ENCODE measurements at regions not wholly inside any gene's neighbourhood (a gene's known extent, or its start where the extent isn't known, plus 50 kb on each side); places are given as distances from the start of the nearest gene placed in this dataset.
A peak's percentile ranks its signal among the peaks of the same experiment; 100 is the strongest.
"Not testable (repeated sequence)": the region's sequence is repeated elsewhere in the genome, so short reads cannot be mapped to it uniquely, and the experiment has no call there.

- no peak for DNase-seq
These were observed 235.7 kb downstream of the RPIA start for GRCh38 chr2:88927128-88927527.

DNA sequence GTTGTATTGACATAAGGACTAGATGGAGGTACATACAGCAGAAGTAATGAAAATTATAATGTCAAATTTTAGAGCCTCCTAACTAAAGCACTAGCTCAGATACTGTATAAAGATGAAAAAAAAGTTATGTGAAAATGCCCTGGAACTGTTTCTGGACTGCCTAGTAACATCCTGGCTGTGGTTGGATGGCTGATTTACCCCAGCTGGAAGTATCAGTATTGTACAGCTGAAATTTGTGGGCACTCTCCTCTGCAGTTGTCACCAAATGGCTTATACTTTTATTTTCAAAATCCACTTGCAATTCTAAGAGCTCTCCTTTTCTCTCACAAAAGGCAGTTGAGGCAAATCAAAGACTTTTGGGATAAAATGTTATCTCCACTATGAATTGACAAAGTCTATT, 239.2 kb downstream of the RPIA start:
- no peak for DNase-seq

- DNase-seq, result no peak
These were observed 241.2 kb downstream of the RPIA start for GRCh38 chr2:88932686-88933085.

DNA sequence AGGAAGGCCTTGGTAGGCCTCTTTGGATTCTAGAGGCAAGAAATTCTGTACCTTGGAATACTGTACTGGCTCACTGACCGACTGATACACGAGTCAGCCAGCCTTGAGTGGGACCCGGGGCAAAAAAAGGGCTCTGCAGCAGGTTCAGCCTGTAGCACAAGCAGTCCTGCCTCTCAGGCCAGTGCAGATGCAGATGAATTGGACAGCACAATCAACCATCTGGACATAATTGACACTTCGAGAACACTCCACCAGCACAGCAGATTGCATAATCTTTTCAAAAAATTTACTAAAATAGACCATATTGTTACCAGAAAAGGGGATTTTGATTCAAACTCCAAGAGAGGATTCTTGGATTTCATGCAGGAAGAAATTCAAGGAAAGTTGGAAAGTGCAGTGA, 241.6 kb downstream of the RPIA start:
- DNase-seq, result no peak

DNA sequence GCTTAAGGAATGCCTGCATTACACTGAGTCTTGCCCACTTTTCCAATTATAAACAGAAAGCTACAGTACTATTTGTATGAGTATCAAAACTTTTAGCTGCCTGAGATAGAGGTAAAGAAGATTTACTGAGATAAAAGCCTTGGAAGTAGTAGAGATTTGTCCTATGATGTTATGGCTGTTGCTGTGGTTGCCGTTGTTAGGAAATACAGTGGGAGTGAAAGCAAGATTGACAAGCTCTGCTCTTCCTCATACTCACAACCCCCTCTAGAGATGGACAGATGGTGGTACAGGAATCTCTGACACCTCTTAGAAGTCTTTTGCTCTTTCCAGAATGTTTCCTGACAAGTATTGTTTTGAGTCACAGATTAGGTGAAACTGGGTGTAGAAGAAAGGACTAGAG, 242.5 kb downstream of the RPIA start:
- DNase-seq, result peak; percentile 19

DNA sequence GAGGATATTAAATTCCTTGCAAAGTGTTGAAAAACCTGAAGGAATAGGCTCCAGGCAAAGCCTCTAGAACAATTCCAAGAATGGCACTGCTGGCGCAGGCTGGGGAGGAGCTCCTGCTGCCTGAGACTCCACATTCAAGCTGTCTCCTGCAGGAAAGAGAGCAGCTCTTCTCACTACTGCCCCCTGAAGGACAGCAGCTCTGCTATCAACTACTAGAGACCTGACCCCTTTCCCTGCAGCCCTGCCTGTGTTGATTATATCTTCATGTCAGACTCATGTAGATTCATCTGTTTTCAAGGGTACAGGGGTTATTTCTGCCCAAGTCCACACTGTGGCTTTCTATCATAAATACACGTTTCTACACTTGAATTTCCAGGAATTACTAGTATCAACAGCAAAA, 249.7 kb downstream of the RPIA start:
- peak; percentile 56 for DNase-seq

DNA sequence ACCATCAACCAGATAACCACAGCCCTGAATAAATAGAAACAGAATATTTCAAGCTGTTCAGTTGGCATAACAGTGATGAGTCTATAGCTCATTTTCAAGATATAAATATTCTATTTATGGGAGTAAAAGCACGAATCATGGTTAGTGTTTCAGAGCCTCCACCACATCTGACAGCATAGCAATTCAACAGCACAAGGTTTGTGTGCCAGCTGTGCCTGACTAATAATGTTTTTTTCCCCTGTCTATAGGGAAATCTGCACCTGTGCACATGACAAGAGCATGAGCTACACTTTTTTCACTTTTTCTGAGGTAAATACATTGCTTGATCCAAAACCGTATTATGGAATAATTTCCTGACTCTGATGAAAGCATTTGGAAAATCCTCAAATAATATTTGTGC, 251.3 kb downstream of the RPIA start:
- no peak for DNase-seq

- no peak for DNase-seq
These were observed 257.9 kb downstream of the RPIA start for GRCh38 chr2:88949336-88949735.

DNA sequence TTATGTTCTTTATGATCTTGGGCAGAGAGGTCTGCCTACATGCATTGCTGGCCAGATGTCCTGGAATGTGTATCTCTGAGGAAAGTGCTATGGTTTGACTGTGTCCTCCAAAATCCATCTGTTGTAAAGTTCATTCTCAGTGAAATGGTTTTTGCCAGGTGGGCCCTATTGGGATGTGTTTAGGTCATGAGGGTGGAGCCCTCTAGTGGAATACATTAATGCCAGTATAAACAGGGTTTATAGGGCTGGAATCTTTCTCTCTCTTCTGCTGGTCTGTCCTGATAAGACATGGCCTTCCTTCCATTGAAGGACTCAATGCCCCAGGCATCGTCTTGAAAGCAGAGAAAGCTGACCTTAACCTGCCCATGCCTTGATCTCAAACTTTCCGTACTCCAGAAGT, 258.5 kb downstream of the RPIA start:
- DNase-seq, result peak; percentile 51

GRCh38 chr2:88955607-88956006, 264.1 kb downstream of the RPIA start:
- DNase-seq, result no peak

GRCh38 chr2:88959480-88960204, 268.2 kb downstream of the RPIA start:
- peak; percentile 33 for DNase-seq

DNA sequence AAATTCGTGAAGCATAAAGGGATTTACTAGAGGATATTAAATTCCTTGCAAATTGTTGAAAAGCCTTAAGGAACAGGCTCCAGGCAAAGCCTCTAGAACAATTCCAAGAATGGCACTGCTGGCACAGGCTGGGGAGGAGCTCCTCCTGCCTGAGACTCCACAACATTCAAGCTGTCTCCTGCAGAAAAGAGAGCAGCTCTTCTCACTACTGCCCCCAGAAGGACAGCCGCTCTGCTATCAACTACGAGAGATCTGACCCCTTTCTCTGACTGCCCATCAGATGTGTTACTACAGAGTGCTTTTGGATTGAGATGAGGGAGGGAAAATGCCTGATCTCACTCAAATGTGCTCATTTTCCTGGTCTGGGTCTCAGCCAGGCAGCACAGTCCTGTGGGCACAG, 269.9 kb downstream of the RPIA start:
- DNase-seq, result peak; percentile 5

DNA sequence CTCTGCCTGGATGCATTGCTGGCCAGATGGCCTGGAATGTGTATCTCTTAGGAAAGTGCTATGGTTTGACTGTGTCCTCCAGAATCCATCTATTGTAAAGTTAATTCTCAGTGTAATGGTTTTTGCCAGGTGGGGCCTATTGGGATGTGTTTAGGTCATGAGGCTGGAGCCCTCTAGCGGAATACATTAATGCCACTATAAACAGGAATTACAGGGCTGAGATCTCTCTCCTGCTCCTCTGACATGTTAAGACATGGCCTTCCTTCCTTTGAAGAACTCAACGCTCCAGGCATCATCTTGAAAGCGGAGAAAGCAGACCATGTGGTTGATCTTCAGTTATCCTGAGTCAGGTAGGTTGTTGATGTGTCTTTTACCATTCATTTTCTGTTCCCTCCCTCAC, 276.4 kb downstream of the RPIA start:
- no peak for DNase-seq

DNA sequence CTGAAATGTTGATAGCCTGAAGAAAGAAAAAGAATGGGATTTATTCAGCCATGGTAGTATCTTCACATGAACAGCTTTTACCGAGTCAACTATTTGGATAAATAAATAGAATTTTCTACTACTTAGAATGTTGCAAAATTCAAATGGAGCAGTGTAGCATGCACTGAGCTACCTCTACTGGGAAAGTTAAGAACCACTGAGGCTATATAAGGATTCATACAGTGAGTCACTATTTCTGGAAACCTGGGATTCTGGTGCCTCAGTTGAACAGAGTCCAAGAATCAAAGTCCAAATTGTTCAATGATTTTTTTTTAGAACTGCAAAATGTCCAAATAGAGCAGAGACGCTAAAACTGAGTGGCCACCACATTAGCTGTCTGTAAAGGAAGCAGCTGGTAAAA, 286.5 kb downstream of the RPIA start:
- not testable (repeated sequence) for DNase-seq

- DNase-seq, result not testable (repeated sequence)
These were observed 287.0 kb downstream of the RPIA start for GRCh38 chr2:88978446-88978845.

DNA sequence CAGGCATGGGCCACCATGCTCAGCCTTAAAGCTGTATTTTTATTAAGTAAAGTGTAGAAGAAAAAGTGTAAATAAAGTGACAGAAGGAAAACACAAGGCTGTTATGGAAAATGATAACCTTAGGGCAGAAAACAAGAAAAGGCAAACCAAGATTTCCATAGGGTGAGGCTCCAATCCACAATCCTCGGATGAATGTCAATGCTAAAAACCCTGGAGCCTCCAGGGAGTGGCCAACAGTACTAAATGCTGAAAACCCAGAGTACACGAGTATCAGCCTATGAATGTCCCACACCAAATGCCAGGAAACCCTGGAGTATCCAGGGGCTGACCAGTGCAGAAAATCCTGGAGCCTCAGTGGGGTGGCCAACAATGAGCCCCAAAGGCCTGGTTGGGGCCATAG, 292.6 kb downstream of the RPIA start:
- not testable (repeated sequence) for DNase-seq

DNA sequence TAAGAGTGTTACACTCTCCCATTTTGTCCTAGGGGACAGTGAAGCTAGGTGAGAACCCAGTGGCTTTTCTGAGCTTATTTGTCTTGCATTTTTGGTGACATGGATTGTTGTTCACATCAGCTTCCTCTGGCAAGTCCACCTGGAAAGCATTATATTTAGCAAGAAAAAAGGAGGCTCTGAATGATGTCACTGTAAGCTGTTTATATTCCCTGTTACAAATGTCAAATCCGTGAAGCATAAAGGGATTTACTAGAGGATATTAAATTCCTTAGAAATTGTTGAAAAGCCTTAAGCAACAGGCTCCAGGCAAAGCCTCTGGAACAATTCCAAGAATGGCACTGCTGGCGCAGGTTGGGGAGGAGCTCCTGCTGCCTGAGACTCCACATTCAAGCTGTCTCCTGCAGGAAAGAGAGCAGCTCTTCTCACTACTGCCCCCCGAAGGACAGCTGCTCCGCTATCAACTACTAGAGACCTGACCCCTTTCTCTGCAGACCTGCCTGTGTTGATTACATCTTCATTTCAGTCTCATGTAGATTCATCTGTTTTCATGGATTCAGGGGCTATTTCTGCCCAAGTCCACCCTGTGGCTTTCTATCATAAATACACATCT, 295.4 kb downstream of the RPIA start:
- DNase-seq, result not testable (repeated sequence)

DNA sequence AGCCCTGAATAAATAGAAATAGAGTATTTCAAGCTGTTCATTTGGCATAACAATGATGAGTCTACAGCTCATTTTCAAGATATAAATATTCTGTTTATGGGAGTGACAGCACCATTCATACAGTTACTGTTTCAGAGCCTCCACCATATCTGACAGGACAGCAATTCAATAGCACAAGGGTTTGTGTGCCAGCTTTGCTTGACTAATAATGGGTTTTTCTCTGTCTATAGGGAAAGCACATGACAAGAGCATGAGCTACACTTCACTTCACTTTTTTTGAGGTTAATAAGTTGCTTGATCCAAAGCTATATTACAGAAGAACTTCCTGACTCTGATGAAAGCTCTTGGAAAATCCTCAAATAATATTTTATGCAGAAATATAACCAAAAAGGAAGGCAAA, 297.1 kb downstream of the RPIA start:
- DNase-seq, result not testable (repeated sequence)

DNA sequence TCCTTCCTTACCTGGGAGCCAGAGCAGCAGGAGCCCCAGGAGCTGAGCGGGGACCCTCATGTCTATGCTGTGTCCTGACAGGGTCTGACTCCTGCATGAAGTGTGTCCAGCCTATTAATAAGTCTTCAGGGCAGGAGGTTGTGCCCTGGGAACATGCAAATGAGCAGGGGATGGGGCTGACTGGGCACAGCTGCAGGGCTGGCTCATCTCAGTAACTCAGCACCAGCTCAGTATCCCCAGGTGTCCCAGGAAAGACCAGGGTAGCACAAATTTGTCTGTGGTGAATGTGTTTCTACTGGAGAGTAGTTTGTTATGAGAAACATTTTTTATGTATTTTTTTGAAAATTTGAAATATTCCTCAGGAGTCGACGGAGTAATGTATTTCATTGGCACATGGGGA, 301.3 kb downstream of the RPIA start:
- DNase-seq, result not testable (repeated sequence)

- not testable (repeated sequence) for DNase-seq
These were observed 303.4 kb downstream of the RPIA start for GRCh38 chr2:88994856-88995255.

GRCh38 chr2:88996588-88996987, 305.1 kb downstream of the RPIA start:
- DNase-seq, result not testable (repeated sequence)

DNA sequence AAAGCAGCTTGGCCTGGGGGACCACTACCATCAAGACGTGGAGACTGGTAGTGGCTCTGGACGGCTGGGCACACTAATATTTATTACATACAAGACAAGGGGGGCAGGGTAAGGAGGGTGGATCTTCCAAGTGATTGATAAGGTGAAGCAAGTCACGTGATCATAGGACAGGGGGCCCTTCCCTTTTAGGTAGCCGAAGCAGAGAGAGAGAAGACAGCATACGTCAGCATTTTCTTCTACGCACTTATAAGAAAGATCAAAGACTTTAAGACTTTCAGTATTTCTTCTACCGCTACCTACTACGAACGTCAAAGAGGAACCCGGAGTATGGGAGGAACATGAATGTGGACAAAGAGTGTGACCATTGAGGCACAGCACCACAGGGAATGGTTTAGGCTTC, 307.9 kb downstream of the RPIA start:
- DNase-seq, result no peak

- no peak for DNase-seq
These were observed 308.8 kb downstream of the RPIA start for GRCh38 chr2:89000235-89000634.

- not testable (repeated sequence) for DNase-seq
These were observed 312.8 kb downstream of the RPIA start for GRCh38 chr2:89004238-89004637.

GRCh38 chr2:89020566-89020965, 329.1 kb downstream of the RPIA start:
- DNase-seq, result not testable (repeated sequence)

Measured in dermis blood vessel endothelial cell (primary cell).